ENCODE measurements at regions not wholly inside any gene's neighbourhood (a gene's known extent, or its start where the extent isn't known, plus 50 kb on each side); places are given as distances from the start of the nearest gene placed in this dataset.
"Not testable (repeated sequence)": the region's sequence is repeated elsewhere in the genome, so short reads cannot be mapped to it uniquely, and the experiment has no call there.

GRCh38 chr4:167842487-167842886 lies 249.8 kb upstream of the ANXA10 start:
- no peak for DNase-seq

GRCh38 chr4:167854881-167855280 lies 237.5 kb upstream of the ANXA10 start:
- no peak for DNase-seq

GRCh38 chr4:167858127-167858526 lies 234.2 kb upstream of the ANXA10 start:
- peak; percentile 15 for DNase-seq

- DNase-seq = no peak
Measured at GRCh38 chr4:167867191-167867590, 225.1 kb upstream of the ANXA10 start.

DNA sequence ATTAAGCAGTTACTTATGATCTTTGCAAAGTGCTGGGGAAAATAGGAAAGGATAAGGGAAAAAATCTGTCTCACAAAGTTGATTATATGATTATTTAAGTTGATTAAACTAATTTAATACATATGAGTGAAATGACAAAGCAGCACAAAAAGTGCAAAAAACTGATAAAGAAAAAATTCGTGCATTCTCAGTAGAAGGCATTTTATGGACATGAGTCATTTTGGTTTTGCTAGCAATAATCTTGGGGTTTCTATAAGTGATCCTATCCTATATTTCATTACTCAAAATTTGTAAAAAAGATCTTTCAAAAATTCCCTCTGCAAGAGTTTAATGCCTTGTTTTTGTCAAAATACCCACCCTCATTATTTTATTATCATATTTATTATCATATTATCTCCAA lies 224.2 kb upstream of the ANXA10 start:
- DNase-seq = no peak

DNA sequence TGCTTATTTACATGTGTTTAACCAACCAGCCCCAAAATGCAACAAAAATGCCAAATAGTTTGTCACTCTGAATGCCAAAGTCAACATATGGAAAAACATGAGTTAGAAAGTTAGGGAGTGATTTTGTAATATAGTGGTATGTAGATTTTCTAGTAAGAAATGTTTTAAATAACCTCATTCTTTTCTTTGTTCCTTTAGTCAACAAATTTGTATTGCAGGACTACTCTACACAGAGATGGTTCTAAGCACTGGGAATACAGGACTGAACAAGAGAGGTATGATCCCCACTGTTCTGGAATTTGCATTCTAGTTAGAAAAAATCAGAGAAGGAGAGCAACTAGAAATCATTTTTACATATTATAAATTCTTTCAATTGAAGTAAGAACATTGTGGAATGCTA lies 218.8 kb upstream of the ANXA10 start:
- DNase-seq = no peak

DNA sequence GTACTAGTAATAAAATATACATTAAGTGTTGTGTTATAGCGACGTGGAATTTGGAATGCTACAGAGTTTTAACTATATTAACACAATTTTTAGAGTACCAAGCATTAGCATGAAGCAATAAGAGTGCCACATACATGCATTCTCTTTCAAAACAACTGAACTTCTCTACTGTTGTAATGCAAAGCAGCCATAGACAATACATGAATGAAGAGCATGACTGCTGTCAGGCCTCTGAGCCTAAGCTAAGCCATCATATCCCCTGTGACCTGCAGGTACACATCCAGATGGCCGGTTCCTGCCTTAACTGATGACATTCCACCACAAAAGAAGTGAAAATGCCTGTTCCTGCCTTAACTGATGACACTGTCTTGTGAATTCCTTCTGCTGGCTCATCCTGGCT lies 216.2 kb upstream of the ANXA10 start:
- DNase-seq = not testable (repeated sequence)

- not testable (repeated sequence) for DNase-seq
Measured at GRCh38 chr4:167877826-167878225, 214.5 kb upstream of the ANXA10 start.

GRCh38 chr4:167883266-167883665 lies 209.1 kb upstream of the ANXA10 start:
- DNase-seq = no peak

DNA sequence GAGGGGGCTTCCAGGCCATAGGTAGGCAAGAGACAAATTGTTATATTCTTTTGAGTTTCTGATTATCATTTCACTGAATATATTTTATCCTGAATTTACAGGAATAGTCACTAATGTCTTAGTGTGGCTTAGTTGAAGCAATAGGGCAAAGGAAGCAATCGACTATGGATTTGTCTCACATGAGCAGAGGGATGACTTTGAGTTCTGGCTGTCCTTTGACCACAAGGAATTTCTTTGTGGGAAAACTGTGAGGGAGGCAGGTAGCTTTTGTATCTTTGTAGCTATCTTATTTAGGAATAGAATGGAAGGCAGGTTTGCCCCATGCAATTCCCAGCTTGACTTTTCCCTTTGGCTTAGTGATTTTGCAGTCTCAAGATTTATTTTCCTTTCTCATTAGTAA lies 207.3 kb upstream of the ANXA10 start:
- DNase-seq = no peak

GRCh38 chr4:167885872-167886271 lies 206.5 kb upstream of the ANXA10 start:
- DNase-seq = no peak

DNA sequence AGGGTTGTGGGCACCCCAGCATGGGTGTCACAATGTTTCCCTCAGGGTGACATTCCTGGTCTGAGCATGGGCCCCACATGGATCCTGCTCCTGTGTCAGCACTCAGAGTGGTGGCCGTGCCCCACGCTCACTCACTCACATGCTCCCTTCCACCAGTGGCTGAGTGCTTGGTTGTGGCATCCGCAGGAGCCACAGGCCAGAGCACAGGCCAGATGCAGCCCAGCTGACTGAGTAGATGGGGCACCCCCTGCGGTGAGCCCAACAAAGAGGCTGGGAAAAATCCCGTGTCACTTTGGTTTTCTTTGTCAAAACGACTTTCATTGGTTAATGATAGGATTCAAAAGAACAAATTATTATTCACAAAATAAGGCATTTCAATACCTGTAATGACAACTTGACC lies 204.6 kb upstream of the ANXA10 start:
- DNase-seq = no peak

- DNase-seq = no peak
Measured at GRCh38 chr4:167890226-167890625, 202.1 kb upstream of the ANXA10 start.

DNA sequence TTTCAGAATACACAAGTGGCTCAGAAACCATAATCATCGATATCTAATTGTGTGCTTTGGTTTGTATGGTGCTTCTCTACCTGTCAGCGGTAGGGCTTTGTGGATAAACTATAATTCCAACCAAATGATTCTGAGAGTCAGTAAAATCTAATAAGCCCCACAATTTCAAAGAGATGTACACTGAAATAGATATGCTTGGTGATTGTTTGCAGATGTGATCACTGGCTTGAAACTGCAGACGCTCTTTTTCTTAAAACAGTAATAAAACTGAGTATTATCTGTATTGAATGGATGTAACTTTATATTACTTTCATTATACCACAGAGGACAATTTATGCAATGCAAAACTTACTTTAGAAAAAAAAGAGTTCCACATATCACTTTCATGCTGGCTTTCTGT lies 198.8 kb upstream of the ANXA10 start:
- no peak for DNase-seq

GRCh38 chr4:167896260-167896659 lies 196.1 kb upstream of the ANXA10 start:
- DNase-seq = not testable (repeated sequence)

DNA sequence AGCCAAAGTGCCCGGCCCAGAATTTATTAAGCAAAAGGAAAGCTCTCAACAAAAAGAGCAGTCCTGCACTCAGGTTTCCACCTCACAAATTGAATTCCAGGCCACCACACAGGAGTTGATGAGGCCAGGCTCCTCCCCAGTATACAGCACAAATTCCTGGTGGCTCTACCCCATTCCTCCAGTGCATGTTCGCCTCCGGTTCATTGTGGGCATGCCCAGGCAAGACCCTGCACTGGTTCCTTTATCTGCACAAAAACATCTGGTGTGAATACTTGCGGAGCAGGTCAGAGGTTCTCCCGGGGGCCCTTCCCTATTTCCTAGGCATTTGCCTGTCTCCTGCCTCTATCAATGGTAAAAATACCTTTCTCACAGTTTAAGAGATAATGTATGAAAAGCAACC lies 195.2 kb upstream of the ANXA10 start:
- DNase-seq = peak; percentile 12

DNA sequence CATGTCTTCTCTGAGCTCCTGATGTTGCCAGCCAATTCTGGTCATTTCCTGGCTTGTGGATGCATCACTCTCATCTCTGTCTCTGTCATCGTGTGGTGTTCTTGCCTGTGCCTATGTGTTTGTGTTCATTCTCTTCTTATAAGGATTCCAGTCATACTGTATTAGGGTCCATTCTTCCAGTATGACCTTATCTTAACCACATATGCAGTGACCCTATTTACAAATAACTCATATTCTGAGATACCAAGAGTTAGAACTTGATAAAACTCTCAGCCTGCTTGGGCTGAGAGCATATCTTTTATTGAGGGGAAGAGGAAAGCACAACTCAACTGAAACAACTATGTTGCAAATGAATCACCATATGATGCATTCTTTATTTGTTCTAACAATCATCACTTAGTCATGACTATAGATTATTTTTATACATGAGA lies 189.0 kb upstream of the ANXA10 start:
- no peak for DNase-seq

- DNase-seq = no peak
Measured at GRCh38 chr4:167906851-167907250, 185.5 kb upstream of the ANXA10 start.

- no peak for DNase-seq
Measured at GRCh38 chr4:167908816-167909215, 183.5 kb upstream of the ANXA10 start.

DNA sequence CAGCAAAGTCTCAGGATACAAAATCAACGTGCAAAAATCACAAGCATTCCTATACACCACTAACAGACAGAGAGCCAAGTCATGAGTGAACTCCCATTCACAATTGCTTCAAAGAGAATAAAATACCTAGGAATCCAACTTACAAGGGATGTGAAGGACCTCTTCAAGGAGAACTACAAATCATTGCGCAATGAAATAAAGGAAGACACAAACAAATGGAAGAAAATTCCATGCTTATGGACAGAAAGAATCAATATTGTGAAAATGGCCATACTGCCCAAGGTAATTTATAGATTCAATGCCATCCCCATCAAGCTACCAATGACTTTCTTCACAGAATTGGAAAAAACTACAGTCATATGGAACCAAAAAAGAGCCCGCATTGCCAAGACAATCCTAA lies 179.8 kb upstream of the ANXA10 start:
- not testable (repeated sequence) for DNase-seq

GRCh38 chr4:167918077-167918476 lies 174.3 kb upstream of the ANXA10 start:
- DNase-seq = no peak

DNA sequence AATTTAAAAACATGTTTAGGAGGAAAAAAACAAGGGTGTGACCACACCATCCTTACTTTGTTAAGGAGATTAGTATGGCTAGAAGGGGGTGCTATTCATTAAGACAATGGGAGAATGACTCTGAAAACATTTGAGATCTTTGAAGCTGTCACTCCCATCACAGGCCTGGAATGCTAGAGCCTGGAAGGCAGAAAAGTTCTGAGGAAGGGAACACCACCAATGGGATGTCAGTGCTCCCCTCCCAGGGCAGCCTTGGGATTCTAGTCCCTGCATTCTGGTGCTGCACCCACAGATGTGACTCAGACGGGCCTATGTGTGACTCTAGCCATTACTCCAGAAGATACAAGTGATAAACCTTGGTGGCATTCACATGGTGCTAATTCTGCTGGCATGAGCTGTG lies 162.2 kb upstream of the ANXA10 start:
- no peak for DNase-seq

GRCh38 chr4:167934216-167934615 lies 158.1 kb upstream of the ANXA10 start:
- DNase-seq = no peak

DNA sequence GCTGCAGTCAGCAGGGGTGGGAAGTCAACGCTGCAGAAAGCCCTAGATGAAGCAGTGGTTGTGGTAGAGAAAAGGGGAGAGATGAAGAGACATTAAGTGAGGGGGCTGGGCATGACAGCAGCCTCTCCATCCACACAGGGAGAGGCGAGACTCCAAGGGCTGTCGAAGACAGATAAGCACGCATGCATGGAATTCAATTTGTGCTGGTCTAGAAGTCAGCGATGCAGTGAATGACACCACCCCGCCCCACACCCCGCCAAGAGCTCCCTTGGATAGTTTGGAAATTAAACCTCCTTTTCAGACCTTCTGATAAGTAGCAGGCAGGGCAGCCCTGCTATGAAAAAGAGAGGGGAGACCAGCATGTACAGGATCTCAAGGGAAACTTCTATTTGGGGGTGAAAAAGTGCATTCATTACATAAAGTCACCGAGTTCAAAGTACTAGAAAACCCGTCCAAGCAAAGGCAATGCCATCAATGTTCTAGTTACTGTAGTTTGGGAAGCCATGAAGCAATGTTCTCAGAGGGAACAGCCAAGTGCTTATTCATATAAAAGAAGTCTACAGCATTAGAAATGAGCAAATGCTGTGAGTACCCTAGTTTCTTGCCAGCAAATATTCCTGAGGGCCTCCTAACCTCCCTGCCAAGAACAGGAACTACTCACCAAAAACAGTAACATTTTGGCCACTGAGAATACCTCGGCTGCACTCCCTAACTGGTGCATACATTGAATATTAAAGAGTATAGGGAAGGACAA lies 152.3 kb upstream of the ANXA10 start:
- no peak for DNase-seq

DNA sequence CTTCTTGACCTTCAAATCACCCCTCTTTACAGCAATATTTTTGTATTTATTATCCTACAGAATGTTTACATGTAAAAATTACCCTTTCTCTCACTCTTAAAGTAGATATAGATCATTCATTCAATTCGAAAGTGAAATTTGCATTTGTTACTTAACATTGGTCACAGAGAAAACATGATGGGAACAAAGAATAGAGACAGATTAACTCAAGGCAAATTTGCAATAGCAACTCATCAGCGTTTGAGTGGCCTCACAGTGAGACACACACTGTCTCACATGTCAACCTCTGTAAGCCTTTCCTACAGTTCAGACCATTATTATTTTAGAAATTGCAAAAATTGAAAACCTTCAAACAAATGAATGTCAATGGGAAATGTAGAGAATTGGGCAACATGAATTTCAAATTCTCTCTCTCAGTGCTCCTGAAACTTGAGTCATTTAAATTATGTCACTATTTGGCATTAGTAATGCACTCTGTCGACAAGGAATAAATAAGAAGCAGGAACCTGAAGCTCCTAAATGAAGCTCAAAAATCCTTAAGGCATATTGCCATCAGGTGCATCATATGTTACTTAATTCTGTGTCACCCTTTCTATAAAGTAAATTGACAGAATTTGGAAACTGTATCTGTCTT lies 148.3 kb upstream of the ANXA10 start:
- DNase-seq = no peak
